ENCODE measurements at regions not wholly inside any gene's neighbourhood (a gene's known extent, or its start where the extent isn't known, plus 50 kb on each side); places are given as distances from the start of the nearest gene placed in this dataset.

GRCh38 chr1:105386489-105386888 lies 1636.8 kb downstream of the AMY1C start:
- no peaks in the 10 kb centered on the region for H3K36me3 ChIP-seq
- no peak for DNase-seq (ENCODE audit: low spot score)
- H3K27me3 ChIP-seq (replicated peaks; ENCODE audit: insufficient read depth): no peaks in the 10 kb centered on the region
- H3K4me3 ChIP-seq: no peak overlapping the region
- H3K4me1 ChIP-seq (ENCODE audit: control insufficient read depth in 1 of 2, low read depth in 2 of 2): no peaks in the 10 kb centered on the region
- no peak for TF ChIP-seq CTCF (IDR thresholded peaks at IDR 0.05)
- H3K27ac ChIP-seq: no peak overlapping the region
- no peak for ATAC-seq (ENCODE audit: insufficient number of reproducible peaks, low FRiP score, low read depth)
- H3K9me3 ChIP-seq: no peaks in the 10 kb centered on the region

GRCh38 chr1:105396001-105396400 lies 1646.3 kb downstream of the AMY1C start:
- no peaks in the 10 kb centered on the region for H3K27me3 ChIP-seq (replicated peaks; ENCODE audit: insufficient read depth)
- TF ChIP-seq CTCF (IDR thresholded peaks at IDR 0.05): no peak
- no peaks in the 10 kb centered on the region for H3K36me3 ChIP-seq
- ATAC-seq (ENCODE audit: insufficient number of reproducible peaks, low FRiP score, low read depth) (no peak), DNase-seq (ENCODE audit: low spot score) (no peak)
- H3K9me3 ChIP-seq: no peaks in the 10 kb centered on the region
- no peaks in the 10 kb centered on the region for H3K4me1 ChIP-seq (ENCODE audit: control insufficient read depth in 1 of 2, low read depth in 2 of 2)
- H3K4me3 ChIP-seq: no peak overlapping the region
- no peak overlapping the region for H3K27ac ChIP-seq

- no peak for DNase-seq (ENCODE audit: low spot score)
- TF ChIP-seq CTCF (IDR thresholded peaks at IDR 0.05): no peak
- H3K27me3 ChIP-seq (replicated peaks; ENCODE audit: insufficient read depth): no peaks in the 10 kb centered on the region
- no peak overlapping the region for H3K4me3 ChIP-seq
- no peaks in the 10 kb centered on the region for H3K9me3 ChIP-seq
- H3K36me3 ChIP-seq: no peaks in the 10 kb centered on the region
- no peak overlapping the region for H3K27ac ChIP-seq
- ATAC-seq (ENCODE audit: insufficient number of reproducible peaks, low FRiP score, low read depth): no peak
- no peaks in the 10 kb centered on the region for H3K4me1 ChIP-seq (ENCODE audit: control insufficient read depth in 1 of 2, low read depth in 2 of 2)
Observed at GRCh38 chr1:105398909-105399308, 1649.2 kb downstream of the AMY1C start.

- no peak overlapping the region for H3K4me3 ChIP-seq
- H3K36me3 ChIP-seq: no peaks in the 10 kb centered on the region
- ATAC-seq (ENCODE audit: insufficient number of reproducible peaks, low FRiP score, low read depth) (no peak), DNase-seq (ENCODE audit: low spot score) (no peak)
- no peaks in the 10 kb centered on the region for H3K4me1 ChIP-seq (ENCODE audit: control insufficient read depth in 1 of 2, low read depth in 2 of 2)
- no peaks in the 10 kb centered on the region for H3K9me3 ChIP-seq
- no peaks in the 10 kb centered on the region for H3K27me3 ChIP-seq (replicated peaks; ENCODE audit: insufficient read depth)
- no peak overlapping the region for H3K27ac ChIP-seq
- no peak for TF ChIP-seq CTCF (IDR thresholded peaks at IDR 0.05)
Observed at GRCh38 chr1:105399716-105400115, 1650.0 kb downstream of the AMY1C start.

GRCh38 chr1:105416261-105416660 lies 1640.2 kb upstream of the PRMT6 start:
- Histone ChIP-seq H3K27ac (no peak overlapping the region), H3K4me3 (no peak overlapping the region), H3K9me3 (no peaks in the 10 kb centered on the region), H3K36me3 (no peaks in the 10 kb centered on the region), H3K4me1 (ENCODE audit: control insufficient read depth in 1 of 2, low read depth in 2 of 2) (no peaks in the 10 kb centered on the region), H3K27me3 (replicated peaks; ENCODE audit: insufficient read depth) (no peaks in the 10 kb centered on the region)
- no peak for DNase-seq (ENCODE audit: low spot score)
- TF ChIP-seq CTCF (IDR thresholded peaks at IDR 0.05): no peak
- ATAC-seq (ENCODE audit: insufficient number of reproducible peaks, low FRiP score, low read depth): no peak

All from thoracic aorta (tissue), 2 donors.